PC-3 (cell line): ENCODE measurements at regions not wholly inside any gene's neighbourhood (a gene's known extent, or its start where the extent isn't known, plus 50 kb on each side); places are given as distances from the start of the nearest gene placed in this dataset.

Experiments used
- EZH2 ChIP-seq: fragments of 300-600 bp; sonication (generic); IDR thresholded peaks from one replicate; pipeline ENCODE4 v1.6.1; 2017; ENCODE audit warnings: antibody characterized with exemption, mild to moderate bottlenecking, low read length; ENCODE audit not compliant: unreplicated experiment
- TF ChIP-seq, protein P1 (sequence below): fragments of 300-600 bp; sonication (generic); conservative IDR thresholded peaks from 2 replicates; pipeline ENCODE4 v1.5.1; 2017; ENCODE audit warnings: antibody characterized with exemption, low read depth, mild to moderate bottlenecking, low read length

DNA sequence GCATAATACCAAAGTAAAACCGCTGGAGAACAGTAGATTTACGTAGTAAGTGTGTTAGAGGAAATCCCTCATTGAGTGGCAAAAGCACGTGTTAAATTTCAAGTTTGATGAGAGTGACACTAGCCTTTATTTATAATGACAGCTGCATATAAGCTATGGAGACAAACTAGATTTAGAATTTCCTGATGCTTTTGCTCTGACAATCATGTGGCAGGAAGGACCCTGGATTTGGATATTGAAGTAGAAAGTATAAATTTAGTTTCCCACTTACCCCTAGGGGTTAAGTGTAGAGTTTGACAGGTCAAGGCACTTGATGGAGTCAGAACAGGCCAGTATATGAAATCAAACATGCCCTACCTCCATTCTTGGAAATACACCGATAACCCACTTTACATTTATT lies 983.1 kb downstream of the FLRT2 start:
- TF ChIP-seq, protein P1, sequence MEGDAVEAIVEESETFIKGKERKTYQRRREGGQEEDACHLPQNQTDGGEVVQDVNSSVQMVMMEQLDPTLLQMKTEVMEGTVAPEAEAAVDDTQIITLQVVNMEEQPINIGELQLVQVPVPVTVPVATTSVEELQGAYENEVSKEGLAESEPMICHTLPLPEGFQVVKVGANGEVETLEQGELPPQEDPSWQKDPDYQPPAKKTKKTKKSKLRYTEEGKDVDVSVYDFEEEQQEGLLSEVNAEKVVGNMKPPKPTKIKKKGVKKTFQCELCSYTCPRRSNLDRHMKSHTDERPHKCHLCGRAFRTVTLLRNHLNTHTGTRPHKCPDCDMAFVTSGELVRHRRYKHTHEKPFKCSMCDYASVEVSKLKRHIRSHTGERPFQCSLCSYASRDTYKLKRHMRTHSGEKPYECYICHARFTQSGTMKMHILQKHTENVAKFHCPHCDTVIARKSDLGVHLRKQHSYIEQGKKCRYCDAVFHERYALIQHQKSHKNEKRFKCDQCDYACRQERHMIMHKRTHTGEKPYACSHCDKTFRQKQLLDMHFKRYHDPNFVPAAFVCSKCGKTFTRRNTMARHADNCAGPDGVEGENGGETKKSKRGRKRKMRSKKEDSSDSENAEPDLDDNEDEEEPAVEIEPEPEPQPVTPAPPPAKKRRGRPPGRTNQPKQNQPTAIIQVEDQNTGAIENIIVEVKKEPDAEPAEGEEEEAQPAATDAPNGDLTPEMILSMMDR: no peak
- TF ChIP-seq EZH2: no peak
